GM12892 (cell line): ENCODE measurements at regions not wholly inside any gene's neighbourhood (a gene's known extent, or its start where the extent isn't known, plus 50 kb on each side); places are given as distances from the start of the nearest gene placed in this dataset.

Experiments
- POLR2A ChIP-seq: IDR thresholded peaks from 2 replicates; pipeline ENCODE4 v1.6.1; 2011; ENCODE audit warnings: low read depth, low read length, control low read depth
- POLR2AphosphoS5 ChIP-seq: IDR thresholded peaks from 2 replicates; pipeline ENCODE4 v1.6.1; 2011; ENCODE audit warnings: low read depth, low read length, control low read depth
- TAF1 ChIP-seq: IDR thresholded peaks from 2 replicates; pipeline ENCODE4 v1.6.1; 2011; ENCODE audit warnings: low read depth, mild to moderate bottlenecking, control low read depth, low read length, borderline replicate concordance

DNA sequence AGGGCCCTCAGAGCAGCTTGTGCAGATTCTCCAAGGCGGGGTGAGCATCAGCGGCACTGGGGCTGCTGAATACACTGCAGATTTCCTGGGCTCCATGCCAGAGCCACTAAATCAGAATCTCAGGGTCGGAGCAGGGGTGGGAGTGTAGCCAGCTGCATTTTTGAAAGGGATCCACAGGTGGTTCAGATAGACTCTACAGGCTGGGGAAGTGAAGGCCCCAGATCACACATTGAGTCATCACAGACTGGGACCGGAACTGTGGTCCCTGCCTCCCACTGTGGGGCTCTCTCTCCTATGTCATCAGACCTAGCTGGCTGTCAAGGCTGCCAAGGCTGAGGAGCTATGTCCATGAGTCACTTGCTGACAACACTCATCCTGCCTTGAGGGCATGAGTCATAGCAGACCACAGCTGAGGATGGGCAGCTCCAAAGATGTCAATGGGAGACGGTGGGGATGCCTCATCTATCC is 162.3 kb upstream of the MAMLD1 start:
- TF ChIP-seq POLR2A (no peak), POLR2AphosphoS5 (no peak), TAF1 (no peak)
